ENCODE measurements at regions not wholly inside any gene's neighbourhood (a gene's known extent, or its start where the extent isn't known, plus 50 kb on each side); places are given as distances from the start of the nearest gene placed in this dataset.

DNA sequence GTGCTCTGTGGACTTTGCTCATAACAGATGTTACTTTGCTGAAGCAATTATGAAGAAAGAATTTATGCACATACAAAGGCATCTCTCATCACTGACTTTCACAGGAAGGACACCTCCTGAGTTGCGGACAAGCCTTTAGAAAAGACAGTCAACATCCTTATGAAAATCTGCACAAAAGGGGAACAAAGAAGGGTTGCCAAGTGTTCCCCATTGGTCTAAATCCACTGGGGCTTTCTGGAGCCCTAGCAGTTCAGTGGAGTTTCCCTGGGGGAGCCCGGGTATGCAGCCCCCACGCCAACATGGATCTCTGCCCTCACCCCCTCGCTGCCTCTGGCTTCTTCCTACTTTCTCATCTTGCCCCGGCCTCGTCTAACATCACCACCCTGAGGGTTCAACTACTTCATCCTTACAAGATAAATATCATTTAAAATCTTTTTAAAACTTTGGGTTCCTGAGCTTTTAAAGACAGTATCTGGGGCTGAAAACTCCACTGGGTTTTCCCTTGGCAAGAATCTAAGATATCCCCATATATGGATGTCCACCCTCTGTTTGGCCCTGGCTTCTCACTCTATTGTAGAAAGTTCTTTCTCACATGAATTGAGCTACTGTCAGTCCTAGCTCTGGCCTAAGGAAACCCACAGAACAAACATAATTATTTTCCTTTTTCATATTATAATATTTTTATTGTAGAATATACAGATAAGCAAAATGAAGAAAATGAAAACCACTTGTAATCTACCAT is 207.9 kb upstream of the RGMA start:
- peak in 1 of 2 donors; percentile 53 for DNase-seq (ENCODE audit: low spot score in 2 of 2)
- H3K4me3 ChIP-seq (ENCODE audit: low read depth, poor library complexity, severe bottlenecking), result no peak overlapping the region
- intact Hi-C loops (cut with DNase I; ENCODE audit: low total_unique reads), result no loop called here
- 54 to 68% methylated on average over 6 of the region's 6 CpGs for WGBS, 2 donors
- TF ChIP-seq, protein P1, sequence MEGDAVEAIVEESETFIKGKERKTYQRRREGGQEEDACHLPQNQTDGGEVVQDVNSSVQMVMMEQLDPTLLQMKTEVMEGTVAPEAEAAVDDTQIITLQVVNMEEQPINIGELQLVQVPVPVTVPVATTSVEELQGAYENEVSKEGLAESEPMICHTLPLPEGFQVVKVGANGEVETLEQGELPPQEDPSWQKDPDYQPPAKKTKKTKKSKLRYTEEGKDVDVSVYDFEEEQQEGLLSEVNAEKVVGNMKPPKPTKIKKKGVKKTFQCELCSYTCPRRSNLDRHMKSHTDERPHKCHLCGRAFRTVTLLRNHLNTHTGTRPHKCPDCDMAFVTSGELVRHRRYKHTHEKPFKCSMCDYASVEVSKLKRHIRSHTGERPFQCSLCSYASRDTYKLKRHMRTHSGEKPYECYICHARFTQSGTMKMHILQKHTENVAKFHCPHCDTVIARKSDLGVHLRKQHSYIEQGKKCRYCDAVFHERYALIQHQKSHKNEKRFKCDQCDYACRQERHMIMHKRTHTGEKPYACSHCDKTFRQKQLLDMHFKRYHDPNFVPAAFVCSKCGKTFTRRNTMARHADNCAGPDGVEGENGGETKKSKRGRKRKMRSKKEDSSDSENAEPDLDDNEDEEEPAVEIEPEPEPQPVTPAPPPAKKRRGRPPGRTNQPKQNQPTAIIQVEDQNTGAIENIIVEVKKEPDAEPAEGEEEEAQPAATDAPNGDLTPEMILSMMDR (IDR thresholded peaks at IDR 0.05), result no peak
- TF ChIP-seq POLR2A (IDR thresholded peaks at IDR 0.05), result no peak

DNA sequence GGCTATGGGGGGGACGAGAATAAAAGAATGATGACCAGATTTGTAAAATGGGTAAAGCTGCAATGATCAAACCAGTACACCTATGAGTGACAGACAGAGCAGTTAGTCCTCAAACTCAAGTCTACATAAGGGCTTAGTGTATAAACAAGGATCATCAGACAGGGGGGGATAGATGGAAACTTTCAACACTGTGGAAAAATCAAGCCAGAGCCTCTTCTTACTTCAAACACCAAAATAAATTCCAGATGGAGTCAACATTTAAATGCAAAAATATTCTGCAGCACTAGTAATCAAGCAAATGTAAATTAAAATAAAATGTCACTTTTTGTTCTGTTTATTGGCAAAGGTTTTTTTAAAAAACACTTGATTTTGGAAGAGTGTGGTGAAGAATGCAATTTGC is 205.9 kb upstream of the RGMA start:
- DNase-seq (ENCODE audit: low spot score in 2 of 2), result no peak
- WGBS, 2 donors, result 68 to 88% methylated on average over 1 of the region's 1 CpG
- H3K4me3 ChIP-seq (ENCODE audit: low read depth, poor library complexity, severe bottlenecking), result no peak overlapping the region
- TF ChIP-seq, protein P1 (IDR thresholded peaks at IDR 0.05), result no peak
- TF ChIP-seq POLR2A (IDR thresholded peaks at IDR 0.05), result no peak
- intact Hi-C loops (cut with DNase I; ENCODE audit: low total_unique reads), result no loop called here

DNA sequence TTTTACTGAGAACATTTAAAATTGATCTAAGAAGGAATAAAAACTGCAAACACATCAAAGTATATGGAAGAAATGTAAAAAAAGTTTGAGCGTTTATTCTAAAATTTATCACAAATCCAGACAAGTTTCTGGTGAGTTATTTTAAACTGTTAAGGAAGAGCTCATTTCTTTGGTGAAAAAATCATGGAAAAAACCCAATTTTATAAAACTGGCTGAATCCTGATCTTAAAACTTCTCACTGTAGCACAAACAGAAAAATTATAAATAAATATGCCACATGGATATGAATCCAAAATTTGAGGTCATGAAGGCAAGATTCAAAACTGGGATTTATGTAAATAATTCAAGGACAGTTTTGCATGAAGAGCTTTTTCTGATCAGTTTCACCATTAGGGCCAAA is 205.1 kb upstream of the RGMA start:
- no peak overlapping the region for H3K4me3 ChIP-seq (ENCODE audit: low read depth, poor library complexity, severe bottlenecking)
- no peak for TF ChIP-seq POLR2A (IDR thresholded peaks at IDR 0.05)
- TF ChIP-seq, protein P1 (IDR thresholded peaks at IDR 0.05), result no peak
- intact Hi-C loops (cut with DNase I; ENCODE audit: low total_unique reads), result no loop called here
- 62 to 74% methylated on average over 1 of the region's 1 CpG for WGBS, 2 donors
- no peak for DNase-seq (ENCODE audit: low spot score in 2 of 2)

DNA sequence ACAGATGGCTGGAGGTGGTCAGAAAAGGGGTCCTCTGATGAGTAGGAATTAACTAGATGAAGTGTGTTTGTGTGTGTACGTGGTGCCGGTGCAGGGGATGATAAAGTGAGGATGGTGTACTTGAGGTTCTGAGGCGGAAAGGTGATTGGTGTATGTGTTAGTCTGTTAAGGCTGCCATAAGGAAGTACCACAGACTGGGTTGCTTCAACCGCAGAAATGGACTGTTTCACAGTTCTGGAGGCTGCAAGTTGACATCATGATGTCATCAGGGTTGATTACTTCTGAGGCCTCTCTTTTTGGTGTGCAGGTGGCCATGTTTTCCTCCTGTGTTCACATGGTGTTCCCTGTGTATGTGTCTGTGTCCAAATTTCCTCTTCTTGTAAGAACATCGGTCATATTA is 202.4 kb upstream of the RGMA start:
- intact Hi-C loops (cut with DNase I; ENCODE audit: low total_unique reads), result no loop called here
- peak in 1 of 2 donors; percentile 20 for DNase-seq (ENCODE audit: low spot score in 2 of 2)
- no peak overlapping the region for H3K4me3 ChIP-seq (ENCODE audit: low read depth, poor library complexity, severe bottlenecking)
- no peak for TF ChIP-seq POLR2A (IDR thresholded peaks at IDR 0.05)
- TF ChIP-seq, protein P1 (IDR thresholded peaks at IDR 0.05), result no peak
- 95% methylated on average over 4 to 5 of the region's 5 CpGs for WGBS, 2 donors

DNA sequence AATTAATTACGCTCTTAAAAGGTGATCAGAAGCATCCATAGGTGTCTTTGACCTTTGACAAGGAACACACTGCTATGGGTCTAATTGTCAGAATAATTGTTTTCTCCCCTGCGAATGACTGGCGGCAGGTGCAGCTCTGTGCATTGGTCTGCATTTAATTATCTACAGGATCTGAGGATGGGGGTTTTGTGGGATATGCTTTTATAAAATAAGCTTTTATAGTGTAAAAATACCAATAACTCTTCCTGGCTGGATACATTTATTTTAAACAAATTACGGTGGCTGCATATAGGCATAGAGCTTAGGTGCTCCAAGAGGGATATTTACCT is 201.6 kb upstream of the RGMA start:
- no peak for TF ChIP-seq POLR2A (IDR thresholded peaks at IDR 0.05)
- TF ChIP-seq, protein P1 (IDR thresholded peaks at IDR 0.05), result no peak
- H3K4me3 ChIP-seq (ENCODE audit: low read depth, poor library complexity, severe bottlenecking), result no peak overlapping the region
- 67 to 90% methylated on average over 4 of the region's 4 CpGs for WGBS, 2 donors
- no peak for DNase-seq (ENCODE audit: low spot score in 2 of 2)
- intact Hi-C loops (cut with DNase I; ENCODE audit: low total_unique reads), result no loop called here
